Spleen (tissue), 11 donors: ENCODE measurements at regions not wholly inside any gene's neighbourhood (a gene's known extent, or its start where the extent isn't known, plus 50 kb on each side); places are given as distances from the start of the nearest gene placed in this dataset.

Experiments
- DNase-seq: peaks from one replicate; pipeline ENCODE4 v3.0.0-alpha.2; 2020
- H3K27ac ChIP-seq, 8 donors: fragments of 200-600 bp; sonication (generic) in 7 of 8; 1 replicate in 4 of 8; 2 replicates in 4 of 8; pipeline versions ENCODE4 v1.5.0 to v1.8.0; 2016 to 2021; ENCODE audit warnings: inconsistent platforms in 4 of 8, mild to moderate bottlenecking in 4 of 8, moderate library complexity in 1 of 8
- H3K27me3 ChIP-seq, 7 donors: fragments of 200-600 bp; sonication (generic) in 6 of 7; replicated peaks in 1 of 7; 1 replicate in 4 of 7; 2 replicates in 3 of 7; pipeline versions ENCODE4 v1.5.0 to v1.8.0; 2016 to 2021; ENCODE audit warnings: inconsistent platforms in 3 of 7, mild to moderate bottlenecking in 1 of 7
- H3K36me3 ChIP-seq, 6 donors: fragments of 200-600 bp; sonication (generic) in 5 of 6; 1 replicate in 4 of 6; 2 replicates in 2 of 6; pipeline versions ENCODE4 v1.5.0 to v1.8.0; 2016 to 2021; ENCODE audit warnings: inconsistent platforms in 2 of 6
- H3K4me1 ChIP-seq, 6 donors: fragments of 200-600 bp; sonication (generic) in 5 of 6; 1 replicate in 3 of 6; 2 replicates in 3 of 6; pipeline versions ENCODE4 v1.5.0 to v1.8.0; 2016 to 2021; ENCODE audit warnings: inconsistent platforms in 3 of 6
- H3K4me3 ChIP-seq, 8 donors: fragments of 200-600 bp; sonication (generic) in 7 of 8; 1 replicate in 4 of 8; 2 replicates in 4 of 8; pipeline versions ENCODE4 v1.5.0 to v1.8.0; 2016 to 2021; ENCODE audit warnings: inconsistent platforms in 4 of 8, mild to moderate bottlenecking in 4 of 8, moderate library complexity in 2 of 8
- H3K9me3 ChIP-seq, 8 donors: fragments of 200-600 bp; sonication (generic) in 7 of 8; 1 replicate in 4 of 8; 2 replicates in 4 of 8; pipeline versions ENCODE4 v1.5.0 to v1.8.0; 2016 to 2021; ENCODE audit warnings: inconsistent platforms in 4 of 8
- CTCF ChIP-seq, 11 experiments: fragments of 200-600 bp in 7 of 11; fragments of 450-650 bp in 4 of 11; sonication (generic) in 4 of 11; IDR thresholded peaks in 8 of 11; conservative IDR thresholded peaks in 3 of 11; 1 replicate in 7 of 11; 2 replicates in 4 of 11; pipeline versions ENCODE4 v1.4.0 to v1.8.0; 2016 to 2021; ENCODE audit warnings: antibody characterized with exemption in 11 of 11, inconsistent platforms in 4 of 11, mild to moderate bottlenecking in 1 of 11
- POLR2A ChIP-seq, 3 donors: fragments of 450-650 bp; IDR thresholded peaks; one replicate each; pipeline ENCODE4 v1.5.1; 2017; ENCODE audit warnings: antibody characterized with exemption in 3 of 3, mild to moderate bottlenecking in 1 of 3
- POLR2AphosphoS5 ChIP-seq, 3 donors: sonication (generic); formaldehyde crosslinking; IDR thresholded peaks; one replicate each; pipeline ENCODE4 v1.5.1; 2017; ENCODE audit warnings: antibody characterized with exemption in 3 of 3
- WGBS, 5 donors: extraction: QIAGEN DNeasy Blood & Tissue Kit in 3 of 5; methylation state at CpG; one replicate each; pipeline versions ENCODE4 v1.1.5 to v1.1.7; 2013 to 2018; 5-methylcytosine and 5-hydroxymethylcytosine counted together
- intact Hi-C: fragments of 100-400 bp; cut with DNase I; formaldehyde crosslinking; loops from one replicate; pipeline ENCODE4 v1.15.0; 2023; ENCODE audit warnings: low total_unique reads
- donor health status: healthy with polysubstance abuse.
- donor health status: DM: no; HTN: no; CAD: no; lungs with moderate emphysema.
- donor health status: DM: no; HTN: no; CAD: no.
- donor health status: Bipolar disorder and iron deficiency.
- donor health status: healthy.
- donor health status: DM: no; HTN: no; CAD: no.
- donor health status: DM: yes; HTN: yes; CAD: no.

DNA sequence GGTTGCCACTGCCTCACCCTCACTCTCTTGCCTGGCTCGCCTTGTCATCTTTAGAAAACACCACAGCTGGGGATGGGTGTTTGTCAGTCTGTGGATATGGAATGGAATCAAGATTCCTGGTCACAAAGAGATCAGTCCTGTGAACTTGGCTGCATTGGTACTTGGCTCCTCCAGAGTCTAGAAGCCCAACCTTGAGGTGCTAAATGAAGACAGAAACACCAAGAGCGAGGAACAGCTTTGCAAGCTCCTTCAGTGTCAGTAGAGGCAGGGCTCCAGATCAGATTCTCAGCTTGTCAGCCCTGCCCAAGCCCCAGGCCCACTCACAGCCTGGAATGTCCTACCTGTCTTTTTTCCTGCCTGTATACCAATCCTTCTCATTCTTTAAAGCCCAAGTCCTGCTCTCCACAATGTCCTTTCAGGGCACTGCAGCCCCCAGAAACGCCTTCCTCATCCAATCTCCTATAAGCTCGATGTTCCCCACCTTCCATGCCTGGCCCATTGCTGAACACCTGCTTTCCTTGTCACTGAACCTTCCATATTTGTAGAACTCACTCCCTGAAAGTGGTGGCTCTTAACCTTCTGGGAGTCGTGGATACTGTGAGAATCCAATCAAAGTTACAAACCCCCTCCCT, 188.9 kb downstream of the BCR start:
- no peak overlapping the region for H3K27ac ChIP-seq
- peaks cover 0 to 53% (median 4%) of the 10 kb centered on the region in 7 donors for H3K27me3 ChIP-seq
- intact Hi-C loops = no loop called here
- no peak for DNase-seq
- H3K4me1 ChIP-seq = no peaks in the 10 kb centered on the region
- WGBS, 5 donors = 62 to 89% (median 80%) methylated on average over 5 of the region's 5 CpGs
- no peak overlapping the region for H3K4me3 ChIP-seq
- TF ChIP-seq POLR2A (IDR thresholded peaks at IDR 0.05) = no peak
- TF ChIP-seq POLR2AphosphoS5 (IDR thresholded peaks at IDR 0.05) = no peak
- TF ChIP-seq CTCF (IDR thresholded peaks at IDR 0.05 in 8 of 11, conservative IDR thresholded peaks at IDR 0.05 in 3 of 11) = no peak
- H3K36me3 ChIP-seq = no peaks in the 10 kb centered on the region
- H3K9me3 ChIP-seq = no peaks in the 10 kb centered on the region
